GM23248 (cell line): ENCODE measurements at regions not wholly inside any gene's neighbourhood (a gene's known extent, or its start where the extent isn't known, plus 50 kb on each side); places are given as distances from the start of the nearest gene placed in this dataset.

Experiments
- EZH2 ChIP-seq: fragments of 200-600 bp; sonication (generic); IDR thresholded peaks from 2 replicates; pipeline ENCODE4 v1.6.1; 2018; ENCODE audit warnings: antibody characterized with exemption, mild to moderate bottlenecking; ENCODE audit not compliant: insufficient read depth, poor library complexity, severe bottlenecking
- EZH2phosphoT487 ChIP-seq: fragments of 200-600 bp; sonication (generic); IDR thresholded peaks from 2 replicates; pipeline ENCODE4 v1.6.1; 2018; ENCODE audit warnings: antibody characterized with exemption, moderate library complexity, mild to moderate bottlenecking, low read depth; ENCODE audit not compliant: insufficient read depth

GRCh38 chr6:23642849-23643248, 483.2 kb upstream of the NRSN1 start:
- TF ChIP-seq EZH2phosphoT487, result no peak
- TF ChIP-seq EZH2, result no peak
